ENCODE measurements at regions not wholly inside any gene's neighbourhood (a gene's known extent, or its start where the extent isn't known, plus 50 kb on each side); places are given as distances from the start of the nearest gene placed in this dataset.

GRCh38 chr7:25839084-25839769 lies 312.8 kb upstream of the NFE2L3 start:
- no peak for DNase-seq (ENCODE audit: low spot score)
- Mint-ChIP-seq H3K36me3 (ENCODE audit: low read depth) (peaks cover 10% of the 10 kb centered on the region), H3K9me3 (ENCODE audit: low read depth) (no peaks in the 10 kb centered on the region), H3K27me3 (ENCODE audit: low read depth) (no peaks in the 10 kb centered on the region), H3K4me1 (ENCODE audit: low read depth) (peaks cover 61% of the 10 kb centered on the region), H3K4me3 (ENCODE audit: unreplicated experiment) (no peak overlapping the region), H3K27ac (ENCODE audit: unreplicated experiment) (no peak overlapping the region)
- TF ChIP-seq, protein P1, sequence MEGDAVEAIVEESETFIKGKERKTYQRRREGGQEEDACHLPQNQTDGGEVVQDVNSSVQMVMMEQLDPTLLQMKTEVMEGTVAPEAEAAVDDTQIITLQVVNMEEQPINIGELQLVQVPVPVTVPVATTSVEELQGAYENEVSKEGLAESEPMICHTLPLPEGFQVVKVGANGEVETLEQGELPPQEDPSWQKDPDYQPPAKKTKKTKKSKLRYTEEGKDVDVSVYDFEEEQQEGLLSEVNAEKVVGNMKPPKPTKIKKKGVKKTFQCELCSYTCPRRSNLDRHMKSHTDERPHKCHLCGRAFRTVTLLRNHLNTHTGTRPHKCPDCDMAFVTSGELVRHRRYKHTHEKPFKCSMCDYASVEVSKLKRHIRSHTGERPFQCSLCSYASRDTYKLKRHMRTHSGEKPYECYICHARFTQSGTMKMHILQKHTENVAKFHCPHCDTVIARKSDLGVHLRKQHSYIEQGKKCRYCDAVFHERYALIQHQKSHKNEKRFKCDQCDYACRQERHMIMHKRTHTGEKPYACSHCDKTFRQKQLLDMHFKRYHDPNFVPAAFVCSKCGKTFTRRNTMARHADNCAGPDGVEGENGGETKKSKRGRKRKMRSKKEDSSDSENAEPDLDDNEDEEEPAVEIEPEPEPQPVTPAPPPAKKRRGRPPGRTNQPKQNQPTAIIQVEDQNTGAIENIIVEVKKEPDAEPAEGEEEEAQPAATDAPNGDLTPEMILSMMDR (IDR thresholded peaks at IDR 0.05): peak; percentile 43

DNA sequence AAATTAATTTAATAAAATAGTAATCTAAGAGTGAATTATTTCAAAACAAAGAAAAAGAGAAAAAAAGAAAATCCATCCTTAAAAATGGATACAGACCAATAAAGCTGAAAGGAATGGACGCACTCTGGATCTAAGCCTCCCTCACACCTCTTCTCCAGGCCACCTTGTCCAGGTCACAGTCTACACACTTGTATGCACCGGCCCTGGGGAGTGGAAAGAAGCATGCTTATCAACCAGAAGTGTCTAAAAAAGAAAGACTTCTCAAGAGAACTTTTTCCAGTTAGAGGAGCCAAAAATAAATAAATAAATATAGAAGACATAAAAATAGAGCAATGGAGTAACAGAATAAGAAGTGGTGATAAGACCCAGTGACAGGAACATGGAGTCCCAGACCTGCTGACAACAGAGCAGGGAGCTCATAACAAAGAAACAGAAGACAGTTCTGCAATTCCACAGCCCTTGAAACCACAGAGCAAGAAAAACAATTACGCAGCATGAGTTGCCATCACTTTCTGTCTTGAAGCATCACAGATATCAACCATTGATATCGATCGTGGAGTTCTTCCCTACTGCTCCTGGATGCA lies 311.7 kb upstream of the NFE2L3 start:
- TF ChIP-seq, protein P1 (IDR thresholded peaks at IDR 0.05): no peak
- H3K27ac Mint-ChIP-seq (ENCODE audit: unreplicated experiment): peak overlapping the region; percentile 60
- peaks cover 61% of the 10 kb centered on the region for H3K4me1 Mint-ChIP-seq (ENCODE audit: low read depth)
- no peaks in the 10 kb centered on the region for H3K27me3 Mint-ChIP-seq (ENCODE audit: low read depth)
- peaks cover 10% of the 10 kb centered on the region for H3K36me3 Mint-ChIP-seq (ENCODE audit: low read depth)
- no peaks in the 10 kb centered on the region for H3K9me3 Mint-ChIP-seq (ENCODE audit: low read depth)
- H3K4me3 Mint-ChIP-seq (ENCODE audit: unreplicated experiment): no peak overlapping the region
- no peak for DNase-seq (ENCODE audit: low spot score)

DNA sequence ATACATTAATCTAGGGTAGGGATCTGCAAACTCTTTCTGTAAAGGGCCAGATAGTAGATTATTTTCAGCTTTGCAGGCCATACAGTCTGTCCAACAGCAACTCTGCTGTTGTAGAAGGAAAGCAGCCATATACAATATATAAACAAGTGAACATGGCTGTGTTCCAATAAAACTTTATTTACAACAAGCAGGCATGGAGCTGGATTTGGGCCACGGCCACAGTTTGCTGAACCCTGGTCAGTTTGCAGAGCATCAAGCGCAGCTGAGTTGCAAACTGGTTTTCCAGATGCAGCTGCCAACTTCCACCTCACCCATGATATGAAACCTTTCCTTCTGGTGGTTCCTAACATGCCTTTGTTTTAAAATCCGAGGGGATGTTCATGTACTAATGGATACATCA lies 310.4 kb upstream of the NFE2L3 start:
- Mint-ChIP-seq H3K4me3 (ENCODE audit: unreplicated experiment) (no peak overlapping the region), H3K4me1 (ENCODE audit: low read depth) (peaks cover 65% of the 10 kb centered on the region), H3K27ac (ENCODE audit: unreplicated experiment) (peak overlapping the region; percentile 90), H3K27me3 (ENCODE audit: low read depth) (no peaks in the 10 kb centered on the region), H3K36me3 (ENCODE audit: low read depth) (peaks cover 7% of the 10 kb centered on the region), H3K9me3 (ENCODE audit: low read depth) (no peaks in the 10 kb centered on the region)
- TF ChIP-seq, protein P1 (IDR thresholded peaks at IDR 0.05): no peak
- DNase-seq (ENCODE audit: low spot score): no peak

- TF ChIP-seq, protein P1 (IDR thresholded peaks at IDR 0.05): no peak
- H3K36me3 Mint-ChIP-seq (ENCODE audit: low read depth): peaks cover 3% of the 10 kb centered on the region
- DNase-seq (ENCODE audit: low spot score): no peak
- peak overlapping the region; percentile 90 for H3K27ac Mint-ChIP-seq (ENCODE audit: unreplicated experiment)
- no peak overlapping the region for H3K4me3 Mint-ChIP-seq (ENCODE audit: unreplicated experiment)
- no peaks in the 10 kb centered on the region for H3K27me3 Mint-ChIP-seq (ENCODE audit: low read depth)
- H3K4me1 Mint-ChIP-seq (ENCODE audit: low read depth): peaks cover 71% of the 10 kb centered on the region
- H3K9me3 Mint-ChIP-seq (ENCODE audit: low read depth): no peaks in the 10 kb centered on the region
Observed at GRCh38 chr7:25842201-25842733, 309.7 kb upstream of the NFE2L3 start.

GRCh38 chr7:25843467-25843866 lies 308.5 kb upstream of the NFE2L3 start:
- no peak for DNase-seq (ENCODE audit: low spot score)
- H3K9me3 Mint-ChIP-seq (ENCODE audit: low read depth): no peaks in the 10 kb centered on the region
- peaks cover 3% of the 10 kb centered on the region for H3K36me3 Mint-ChIP-seq (ENCODE audit: low read depth)
- H3K27me3 Mint-ChIP-seq (ENCODE audit: low read depth): no peaks in the 10 kb centered on the region
- H3K4me3 Mint-ChIP-seq (ENCODE audit: unreplicated experiment): no peak overlapping the region
- peak overlapping the region; percentile 90 for H3K27ac Mint-ChIP-seq (ENCODE audit: unreplicated experiment)
- peaks cover 82% of the 10 kb centered on the region for H3K4me1 Mint-ChIP-seq (ENCODE audit: low read depth)
- TF ChIP-seq, protein P1 (IDR thresholded peaks at IDR 0.05): peak; percentile 55

Data from chondrocyte (in vitro differentiated cells).